Right cardiac atrium (tissue), 5 donors: ENCODE measurements at regions not wholly inside any gene's neighbourhood (a gene's known extent, or its start where the extent isn't known, plus 50 kb on each side); places are given as distances from the start of the nearest gene placed in this dataset.
"Not testable (repeated sequence)": the region's sequence is repeated elsewhere in the genome, so short reads cannot be mapped to it uniquely, and the experiment has no call there.

Source experiments
- ATAC-seq, 2 donors: fragments of 200-7000 bp; cut with Tn5 transposase; one replicate each; pipeline versions ENCODE4 v1.8.0 to v1.9.1; 2020; ENCODE audit warnings: moderate library complexity in 2 of 2, mild to moderate bottlenecking in 1 of 2
- DNase-seq, 3 donors: peaks; one replicate each; pipeline ENCODE4 v3.0.0-alpha.2; 2020
- H3K27ac ChIP-seq: one replicate; pipeline ENCODE4 v1.5.1; 2013; ENCODE audit warnings: mild to moderate bottlenecking, low read length, control low read depth, moderate library complexity
- H3K27me3 ChIP-seq: one replicate; pipeline ENCODE4 v1.6.1; 2013; ENCODE audit not compliant: control insufficient read depth, insufficient read depth
- H3K4me1 ChIP-seq: one replicate; pipeline ENCODE4 v1.6.1; 2013; ENCODE audit warnings: low read length; ENCODE audit not compliant: control insufficient read depth, insufficient read depth
- H3K4me3 ChIP-seq: one replicate; pipeline ENCODE4 v1.5.1; 2013; ENCODE audit warnings: low read length, control low read depth
- H3K9me3 ChIP-seq: one replicate; pipeline ENCODE4 v1.6.1; 2013; ENCODE audit warnings: low read length; ENCODE audit not compliant: control insufficient read depth
- WGBS: extraction: QIAGEN DNeasy Blood & Tissue Kit; methylation state at CpG from one replicate; pipeline ENCODE4 v1.1.7; 2013; 5-methylcytosine and 5-hydroxymethylcytosine counted together
- intact Hi-C, 4 donors: fragments of 100-400 bp; cut with DNase I; formaldehyde crosslinking; loops; one replicate each; pipeline versions ENCODE4 v1.11.0 to v1.14.0; 2022 to 2023
- donor health status: healthy with polysubstance abuse.
- donor health status: DM: no; HTN: yes; CAD: no.
- donor health status: DM: no; HTN: no; CAD: no.
- donor health status: DM: no; HTN: yes; CAD: no; lungs with severe emphysema.
- donor health status: DM: yes; HTN: yes; CAD: no.

DNA sequence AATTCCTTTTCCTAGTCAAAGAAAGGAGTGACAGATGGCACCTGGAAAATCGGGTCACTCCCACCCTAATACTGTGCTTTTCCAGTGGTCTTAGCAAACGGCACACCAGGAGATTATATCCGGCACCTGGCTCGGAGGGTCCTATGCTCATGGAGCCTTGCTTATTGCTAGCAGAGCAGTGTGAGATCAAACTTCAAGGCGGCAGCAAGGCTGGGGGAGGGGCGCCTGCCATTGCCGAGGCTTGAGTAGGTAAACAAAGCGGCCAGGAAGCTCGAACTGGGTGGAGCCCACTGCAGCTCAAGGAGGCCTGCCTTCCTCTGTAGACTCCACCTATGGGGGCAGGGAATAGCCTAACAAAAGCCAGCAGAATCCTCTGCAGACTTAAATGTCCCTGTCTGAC, 171.4 kb upstream of the AGR3 start:
- ATAC-seq, H3K4me1 ChIP-seq, H3K27ac ChIP-seq, intact Hi-C loops, H3K27me3 ChIP-seq, H3K9me3 ChIP-seq, DNase-seq, H3K4me3 ChIP-seq: not testable (repeated sequence)
- 91% methylated on average over 9 of the region's 9 CpGs for WGBS

DNA sequence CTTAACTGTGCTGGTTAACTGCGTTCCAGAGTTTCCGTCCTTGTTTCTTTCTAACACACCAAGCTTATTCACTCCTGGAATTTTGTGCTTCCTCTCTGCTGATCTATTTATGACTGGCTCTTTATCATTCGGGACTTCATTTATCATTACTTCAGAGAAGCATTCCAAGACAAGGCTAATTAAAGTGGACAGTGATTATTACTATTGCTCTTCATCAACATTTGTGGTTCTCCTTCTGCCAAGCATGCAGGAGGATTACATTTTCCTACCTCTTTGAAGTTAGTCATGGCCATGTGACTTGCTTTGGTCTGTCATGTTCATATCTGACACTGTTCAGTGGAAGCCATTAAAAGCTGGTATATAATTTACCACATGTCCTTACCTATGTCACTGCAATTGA, 172.4 kb upstream of the AGR3 start:
- no peaks in the 10 kb centered on the region for H3K9me3 ChIP-seq
- ATAC-seq (no peak), DNase-seq (no peak)
- WGBS = 61% methylated on average over 3 of the region's 3 CpGs
- H3K27ac ChIP-seq = no peak overlapping the region
- H3K4me3 ChIP-seq = no peak overlapping the region
- H3K27me3 ChIP-seq = no peaks in the 10 kb centered on the region
- H3K4me1 ChIP-seq = no peaks in the 10 kb centered on the region
- intact Hi-C loops = no loop called here

DNA sequence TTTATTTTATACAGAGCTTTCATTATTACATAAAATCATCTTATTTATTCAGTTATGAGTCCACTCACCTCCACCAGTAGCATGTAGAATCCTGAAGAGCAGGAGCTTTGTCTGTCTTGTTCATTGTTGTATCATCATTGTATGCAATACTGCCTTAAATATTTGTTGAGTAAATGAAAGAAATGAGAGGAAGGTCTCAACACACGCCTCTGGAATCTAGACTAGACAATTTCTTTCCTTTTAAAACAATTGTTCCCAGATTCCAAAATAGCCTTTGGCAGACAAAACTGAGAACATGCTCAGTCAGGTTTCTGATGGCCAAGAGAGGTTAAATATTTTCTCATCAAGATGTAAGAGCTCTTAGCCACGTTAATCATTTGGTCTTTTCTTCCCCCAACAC, 173.1 kb upstream of the AGR3 start:
- no peak for ATAC-seq
- no peaks in the 10 kb centered on the region for H3K27me3 ChIP-seq
- intact Hi-C loops = no loop called here

DNA sequence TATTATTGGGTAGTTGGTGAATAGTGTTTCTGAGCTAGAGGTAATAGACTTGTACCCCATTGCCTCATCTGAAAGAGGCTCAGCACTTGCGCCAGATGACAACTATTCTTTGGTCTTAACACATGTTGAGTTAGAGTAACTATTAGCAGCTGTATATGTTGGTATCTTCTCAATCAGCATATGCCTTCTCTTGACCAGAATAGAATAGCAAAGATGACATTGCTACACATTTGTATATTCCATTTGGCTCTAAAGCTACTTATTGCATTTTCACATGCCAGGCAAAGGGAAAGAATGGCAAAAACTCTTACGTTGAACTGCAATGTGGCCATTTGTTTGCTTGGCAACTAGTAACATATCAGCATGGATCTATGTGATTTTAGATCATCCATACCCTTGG, 173.8 kb upstream of the AGR3 start:
- WGBS = 97% methylated on average over 2 of the region's 2 CpGs
- no peak for DNase-seq
- ATAC-seq = no peak
- H3K27me3 ChIP-seq = no peaks in the 10 kb centered on the region
- intact Hi-C loops = no loop called here
- no peak overlapping the region for H3K27ac ChIP-seq
- no peaks in the 10 kb centered on the region for H3K4me1 ChIP-seq
- no peak overlapping the region for H3K4me3 ChIP-seq
- no peaks in the 10 kb centered on the region for H3K9me3 ChIP-seq

More for the DNA sequence above, 173.1 kb upstream of the AGR3 start:
- Histone ChIP-seq H3K4me1 (no peaks in the 10 kb centered on the region), H3K4me3 (no peak overlapping the region), H3K9me3 (no peaks in the 10 kb centered on the region), H3K27ac (no peak overlapping the region)
- 76% methylated on average over 2 of the region's 2 CpGs for WGBS
- no peak for DNase-seq

DNA sequence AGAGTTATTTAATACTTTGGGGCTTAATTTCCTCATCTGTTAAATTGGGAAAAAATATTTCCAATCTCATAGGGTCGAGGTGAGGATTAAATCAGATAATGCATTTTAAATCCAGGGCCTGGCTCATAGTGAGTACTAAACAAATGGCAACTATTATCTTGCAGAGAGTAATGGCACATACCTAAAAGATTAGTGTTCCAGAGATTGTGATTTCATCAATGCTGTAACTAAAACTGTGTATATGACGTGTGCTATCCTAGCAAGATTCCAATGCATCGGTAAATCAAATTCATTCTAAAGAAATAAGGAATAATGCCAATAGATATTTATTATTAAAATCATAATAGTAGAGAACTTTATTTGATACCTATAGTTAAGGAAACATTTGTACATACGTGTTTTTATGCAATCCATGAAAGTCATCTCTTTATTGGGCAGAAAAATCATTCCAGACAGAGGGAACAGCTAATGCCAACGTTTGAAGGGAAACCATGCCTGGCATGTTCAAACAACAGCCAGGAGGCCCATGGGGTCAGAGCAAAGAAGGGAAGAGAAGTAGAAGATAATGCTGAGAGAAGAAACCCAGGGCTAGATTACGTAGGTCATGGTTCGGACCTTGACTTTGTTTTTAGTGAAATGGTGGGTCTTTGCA, 174.8 kb upstream of the AGR3 start:
- 86% methylated on average over 7 of the region's 7 CpGs for WGBS
- no peaks in the 10 kb centered on the region for H3K27me3 ChIP-seq
- H3K27ac ChIP-seq = no peak overlapping the region
- H3K9me3 ChIP-seq = no peaks in the 10 kb centered on the region
- H3K4me3 ChIP-seq = no peak overlapping the region
- intact Hi-C loops = no loop called here
- DNase-seq (no peak), ATAC-seq (no peak)
- no peaks in the 10 kb centered on the region for H3K4me1 ChIP-seq

DNA sequence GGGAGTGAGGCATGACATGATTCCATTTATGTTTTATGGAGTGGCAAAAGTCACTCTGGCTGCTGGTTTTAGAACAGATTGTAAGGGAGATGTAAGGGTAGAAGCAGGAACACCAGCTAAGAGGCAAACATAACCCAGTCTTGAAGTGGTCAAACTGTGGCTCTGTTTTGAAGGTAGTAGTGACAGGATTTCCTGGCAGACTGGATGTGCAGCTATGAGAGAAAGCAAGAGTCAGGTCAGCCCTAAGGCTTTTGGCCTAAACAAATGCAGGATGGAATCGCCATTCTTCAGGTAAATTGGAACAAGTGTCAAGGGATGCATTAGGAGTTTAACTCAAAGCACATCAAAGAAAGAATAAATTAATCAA, 175.3 kb upstream of the AGR3 start:
- H3K4me1 ChIP-seq = no peaks in the 10 kb centered on the region
- 92% methylated on average over 1 of the region's 1 CpG for WGBS
- no peak overlapping the region for H3K27ac ChIP-seq
- ATAC-seq = no peak
- intact Hi-C loops = no loop called here
- no peaks in the 10 kb centered on the region for H3K9me3 ChIP-seq
- no peaks in the 10 kb centered on the region for H3K27me3 ChIP-seq
- no peak overlapping the region for H3K4me3 ChIP-seq
- DNase-seq = no peak

DNA sequence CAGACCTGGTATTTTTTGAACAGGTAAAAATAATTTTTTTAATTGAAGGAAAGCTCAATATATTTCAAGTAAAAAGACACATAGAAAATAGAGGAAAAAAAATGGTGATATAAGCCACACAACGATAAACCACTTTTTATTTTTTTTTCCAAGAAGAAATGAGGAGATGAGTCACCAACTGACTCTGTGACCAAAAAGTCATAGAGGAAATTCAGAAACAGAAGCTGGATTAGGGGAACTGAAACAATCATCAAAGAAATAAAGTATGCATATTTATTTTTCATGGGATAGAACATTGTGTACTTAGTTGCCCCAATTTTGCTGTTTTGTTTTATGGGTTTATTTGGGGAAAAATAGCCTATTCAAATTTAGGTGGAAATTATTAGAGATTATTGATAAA, 176.8 kb upstream of the AGR3 start:
- Histone ChIP-seq H3K4me1 (no peaks in the 10 kb centered on the region), H3K9me3 (no peaks in the 10 kb centered on the region), H3K4me3 (no peak overlapping the region), H3K27me3 (no peaks in the 10 kb centered on the region), H3K27ac (no peak overlapping the region)
- WGBS = 37% methylated on average over 1 of the region's 1 CpG
- intact Hi-C loops = no loop called here
- DNase-seq = no peak
- no peak for ATAC-seq

DNA sequence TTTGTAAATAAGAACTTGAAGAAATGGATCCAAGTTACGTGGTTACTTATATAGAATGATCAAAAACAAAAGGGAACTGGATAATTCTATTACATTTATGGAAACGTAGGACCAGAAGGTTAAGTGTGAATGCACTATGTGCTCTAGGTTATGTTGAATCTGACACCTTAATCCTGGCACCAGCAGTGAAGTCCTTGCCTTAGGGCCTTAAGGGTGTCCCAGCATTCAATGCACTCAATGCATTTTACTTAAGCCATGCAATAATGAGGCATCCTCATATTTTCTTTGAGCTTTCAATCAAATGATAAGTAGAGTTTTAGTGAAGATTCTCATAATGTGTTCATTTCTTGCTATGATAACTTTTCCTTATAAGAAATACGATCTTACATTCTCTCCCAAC, 178.3 kb upstream of the AGR3 start:
- 87% methylated on average over 3 of the region's 3 CpGs for WGBS
- no peak overlapping the region for H3K27ac ChIP-seq
- ATAC-seq = no peak
- no peak for DNase-seq
- intact Hi-C loops = no loop called here
- no peaks in the 10 kb centered on the region for H3K9me3 ChIP-seq
- H3K4me3 ChIP-seq = no peak overlapping the region
- no peaks in the 10 kb centered on the region for H3K27me3 ChIP-seq
- no peaks in the 10 kb centered on the region for H3K4me1 ChIP-seq

DNA sequence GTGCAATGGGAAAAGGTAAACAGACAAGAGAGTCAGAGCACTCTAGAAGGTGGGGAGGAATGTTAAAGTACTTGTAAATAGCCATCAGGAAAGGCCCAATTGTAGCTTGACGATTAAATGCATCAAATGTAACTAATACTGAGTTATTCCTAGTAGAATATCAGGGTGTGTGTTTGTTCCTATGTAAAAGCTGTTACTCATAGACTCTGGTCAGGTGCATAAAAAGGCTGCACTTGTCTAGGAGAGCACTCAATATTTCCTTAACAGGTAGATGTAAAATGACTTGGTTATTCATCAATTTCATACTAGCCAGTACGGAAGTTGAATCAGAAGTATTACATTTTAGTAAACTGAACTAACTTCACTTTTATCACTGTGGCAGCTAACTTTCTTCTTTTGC, 179.7 kb upstream of the AGR3 start:
- no peak overlapping the region for H3K27ac ChIP-seq
- intact Hi-C loops = no loop called here
- DNase-seq (no peak), ATAC-seq (no peak)
- no peaks in the 10 kb centered on the region for H3K4me1 ChIP-seq
- no peaks in the 10 kb centered on the region for H3K9me3 ChIP-seq
- H3K4me3 ChIP-seq = no peak overlapping the region
- no peaks in the 10 kb centered on the region for H3K27me3 ChIP-seq
- WGBS = 91% methylated on average over 2 of the region's 2 CpGs

DNA sequence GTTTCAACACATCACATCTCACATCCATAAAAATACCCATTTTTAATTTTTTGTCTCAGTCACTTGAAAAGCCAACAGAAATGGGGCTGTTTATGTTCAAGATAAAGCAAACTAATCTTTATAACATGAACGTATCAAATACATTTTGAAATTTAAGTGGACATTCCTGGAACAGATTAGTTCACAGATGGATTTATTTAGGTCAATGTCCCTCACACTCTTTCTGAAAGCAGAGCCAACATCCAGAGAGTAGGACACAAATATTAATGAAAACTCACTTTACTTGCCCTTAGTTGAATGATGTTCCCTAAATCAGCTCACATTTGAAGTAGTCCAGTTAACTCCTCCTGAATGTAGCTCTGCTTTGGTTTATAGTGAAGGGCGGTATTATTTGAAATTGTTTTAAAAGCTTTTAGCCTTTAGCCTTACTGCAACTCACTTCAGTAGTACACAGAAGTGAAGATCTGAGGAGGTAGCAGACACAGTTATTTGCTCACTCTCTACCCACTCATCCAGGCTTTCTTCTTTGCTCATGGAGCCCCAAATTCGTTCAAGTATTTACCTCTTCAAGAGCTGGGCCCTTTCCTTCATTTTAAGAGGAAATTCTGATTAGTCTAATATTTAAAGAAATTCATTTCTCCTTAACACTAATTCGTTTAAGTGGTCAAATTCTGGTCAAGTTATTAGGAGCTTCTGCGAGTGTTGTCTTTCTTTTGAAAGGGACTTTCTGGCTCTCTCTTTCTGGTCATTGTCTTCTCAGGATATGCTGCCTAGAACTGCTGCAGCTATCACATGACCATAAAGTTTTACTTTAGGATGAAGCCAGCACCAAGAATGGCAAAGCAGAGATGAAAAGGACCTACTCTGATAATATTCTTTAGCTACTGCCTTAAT, 180.6 kb upstream of the AGR3 start:
- no peaks in the 10 kb centered on the region for H3K4me1 ChIP-seq
- ATAC-seq (no peak), DNase-seq (no peak)
- no peaks in the 10 kb centered on the region for H3K9me3 ChIP-seq
- no peak overlapping the region for H3K4me3 ChIP-seq
- intact Hi-C loops = no loop called here
- WGBS = 71% methylated on average over 5 of the region's 5 CpGs
- no peaks in the 10 kb centered on the region for H3K27me3 ChIP-seq
- H3K27ac ChIP-seq = no peak overlapping the region

DNA sequence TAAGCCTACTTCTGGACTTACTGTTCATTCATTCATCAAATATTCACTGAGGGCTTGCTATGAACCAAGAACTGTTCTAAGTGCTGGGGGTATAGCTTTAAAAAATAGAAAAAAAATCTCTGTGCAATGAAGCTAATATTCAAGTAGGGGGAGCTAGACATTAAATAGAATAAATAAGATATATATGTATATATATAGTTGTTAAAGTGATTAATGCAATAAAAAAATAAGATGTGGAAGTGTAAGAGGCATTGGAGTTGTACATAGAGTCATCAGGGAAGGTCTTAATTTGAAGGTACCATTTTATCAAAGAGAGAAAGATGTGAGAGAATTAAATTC, 181.2 kb upstream of the AGR3 start:
- no peaks in the 10 kb centered on the region for H3K27me3 ChIP-seq
- no peaks in the 10 kb centered on the region for H3K9me3 ChIP-seq
- no peak overlapping the region for H3K27ac ChIP-seq
- intact Hi-C loops = no loop called here
- no peak for DNase-seq
- ATAC-seq = no peak
- H3K4me3 ChIP-seq = no peak overlapping the region
- H3K4me1 ChIP-seq = no peaks in the 10 kb centered on the region
